Right lobe of liver (tissue), 4 donors: ENCODE measurements at regions not wholly inside any gene's neighbourhood (a gene's known extent, or its start where the extent isn't known, plus 50 kb on each side); places are given as distances from the start of the nearest gene placed in this dataset.

Experiments
- CTCF ChIP-seq, 4 donors: fragments of 200-600 bp in 3 of 4; fragments of 450-650 bp in 1 of 4; IDR thresholded peaks; one replicate each; pipeline versions ENCODE4 v1.5.1 to v1.8.0; 2016 to 2022; ENCODE audit warnings: antibody characterized with exemption in 4 of 4, mild to moderate bottlenecking in 2 of 4
- POLR2A ChIP-seq: fragments of 450-650 bp; IDR thresholded peaks from one replicate; pipeline ENCODE4 v1.6.1; 2017; ENCODE audit warnings: antibody characterized with exemption, mild to moderate bottlenecking
- donor health status: DM: no; HTN: no; CAD: no.
- donor health status: DM: no; HTN: no; CAD: no.
- donor health status: DM: no; HTN: yes; CAD: no.

DNA sequence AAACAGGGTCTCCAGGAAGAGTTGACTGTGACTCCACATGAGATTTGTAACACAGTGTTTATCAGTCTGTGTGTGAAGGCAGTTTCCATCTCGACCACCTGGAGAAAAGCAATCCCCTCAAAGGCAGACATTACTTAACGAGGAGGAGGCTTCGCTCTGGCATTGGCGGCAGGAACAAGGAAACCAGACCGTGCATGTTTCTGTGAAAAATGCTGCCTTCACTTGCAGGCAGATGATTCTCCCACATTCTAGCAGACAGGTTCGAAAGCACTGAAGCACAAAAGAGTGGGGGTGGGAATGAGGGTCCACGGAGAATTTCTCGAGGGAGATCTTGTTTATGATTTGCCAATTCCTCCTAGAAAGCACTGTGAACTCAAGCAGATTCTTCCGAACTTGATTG lies 414.0 kb downstream of the SLC4A3 start:
- TF ChIP-seq CTCF (IDR thresholded peaks at IDR 0.05) (no peak), POLR2A (no peak)
